PC-9 (cell line): ENCODE measurements at regions not wholly inside any gene's neighbourhood (a gene's known extent, or its start where the extent isn't known, plus 50 kb on each side); places are given as distances from the start of the nearest gene placed in this dataset.

Experiments
- BruUV-seq: library from RNA; stranded (reverse); fragments of 400-500 nt; replicated peaks from 2 replicates; lab custom pipeline; 2021; lab: Mats Ljungman, UMichigan
- CTCF ChIA-PET: fragments of 300-600 bp; sonication (Branson Sonifier 250); formaldehyde crosslinking; loops from one replicate; lab custom pipeline; 2022; ENCODE audit warnings: antibody characterized with exemption; lab: Charles Lee
- POLR2A ChIA-PET: fragments of 300-600 bp; sonication (Branson Sonifier 250); formaldehyde crosslinking; loops from one replicate; lab custom pipeline; 2022; ENCODE audit warnings: antibody characterized with exemption; ENCODE audit not compliant: unreplicated experiment; lab: Charles Lee
- DNase-seq, 2 experiments: peaks; one replicate each; pipeline versions ENCODE4 v3.0.0 to v3.0.0-alpha.2; 2015 to 2022; ENCODE audit warnings: mixed read lengths in 1 of 2
- H2AFZ ChIP-seq: fragments of 200-600 bp; sonication (generic); 2 replicates; pipeline ENCODE4 v1.8.1; 2017; ENCODE audit warnings: antibody characterized with exemption
- H3F3A ChIP-seq: fragments of 200-600 bp; sonication (generic); 2 replicates; pipeline ENCODE4 v1.8.1; 2017; ENCODE audit warnings: antibody characterized with exemption, mild to moderate bottlenecking, low read depth; ENCODE audit not compliant: insufficient read depth
- H3K27ac ChIP-seq: fragments of 200-600 bp; sonication (generic); 2 replicates; pipeline ENCODE4 v1.6.1; 2016; ENCODE audit warnings: mixed run types
- H3K27me3 ChIP-seq: fragments of 200-600 bp; sonication (generic); 2 replicates; pipeline ENCODE4 v1.6.1; 2016; ENCODE audit warnings: low read depth, mixed run types; ENCODE audit not compliant: insufficient read depth
- H3K36me3 ChIP-seq: fragments of 200-600 bp; sonication (generic); 2 replicates; pipeline ENCODE4 v1.6.1; 2016; ENCODE audit warnings: low read depth, mixed run types
- H3K4me1 ChIP-seq: fragments of 200-600 bp; sonication (generic); replicated peaks from 2 replicates; pipeline ENCODE4 v1.6.1; 2016; ENCODE audit warnings: mixed run types; ENCODE audit not compliant: insufficient read depth
- H3K4me2 ChIP-seq: fragments of 200-600 bp; sonication (generic); 2 replicates; pipeline ENCODE4 v1.6.1; 2017; ENCODE audit warnings: mixed run types
- H3K4me3 ChIP-seq: fragments of 200-600 bp; sonication (generic); 2 replicates; pipeline ENCODE4 v1.6.1; 2016; ENCODE audit warnings: mixed run types
- H3K79me2 ChIP-seq: fragments of 200-600 bp; sonication (generic); 2 replicates; pipeline ENCODE4 v1.6.1; 2017; ENCODE audit warnings: low read depth, mixed run types
- H3K9me2 ChIP-seq: fragments of 200-600 bp; sonication (generic); 2 replicates; pipeline ENCODE4 v1.8.1; 2017; ENCODE audit warnings: mild to moderate bottlenecking; ENCODE audit not compliant: insufficient read depth
- H3K9me3 ChIP-seq: fragments of 200-600 bp; sonication (generic); 2 replicates; pipeline ENCODE4 v1.8.1; 2016; ENCODE audit warnings: low read depth; ENCODE audit not compliant: insufficient read depth
- H4K20me1 ChIP-seq: fragments of 200-600 bp; sonication (generic); 2 replicates; pipeline ENCODE4 v1.8.1; 2017; ENCODE audit not compliant: insufficient read depth
- CTCF ChIP-seq: fragments of 200-600 bp; sonication (generic); conservative IDR thresholded peaks from 2 replicates; pipeline ENCODE4 v1.6.1; 2017; ENCODE audit warnings: mixed run types, antibody characterized with exemption, mild to moderate bottlenecking, moderate library complexity
- EZH2 ChIP-seq: fragments of 200-600 bp; sonication (generic); IDR thresholded peaks from 2 replicates; pipeline ENCODE4 v1.8.0; 2017; ENCODE audit warnings: antibody characterized with exemption, low read depth
- intact Hi-C: fragments of 100-400 bp; cut with micrococcal nuclease; formaldehyde crosslinking; loops from one replicate; pipeline ENCODE4 v1.10.0; 2022; ENCODE audit not compliant: unreplicated experiment

GRCh38 chr15:77741106-77741505 lies 108.4 kb upstream of the LINGO1 start:
- Histone ChIP-seq H3K9me2 (no peaks in the 10 kb centered on the region), H2AFZ (no peak overlapping the region), H3K4me2 (no peak overlapping the region), H3K27me3 (peaks cover 95% of the 10 kb centered on the region), H3K36me3 (no peaks in the 10 kb centered on the region), H3K4me3 (no peak overlapping the region), H3F3A (no peaks in the 10 kb centered on the region), H4K20me1 (no peaks in the 10 kb centered on the region), H3K9me3 (no peaks in the 10 kb centered on the region), H3K27ac (no peak overlapping the region), H3K4me1 (no peaks in the 10 kb centered on the region), H3K79me2 (no peaks in the 10 kb centered on the region)
- TF ChIP-seq EZH2 (no peak), CTCF (no peak)
- POLR2A ChIA-PET = no interaction called here
- intact Hi-C loops = no loop called here
- CTCF ChIA-PET = no interaction called here
- no TSS peak for BruUV-seq
- DNase-seq = no peak

- Histone ChIP-seq H2AFZ (no peak overlapping the region), H3K4me1 (no peaks in the 10 kb centered on the region), H3K79me2 (no peaks in the 10 kb centered on the region), H3F3A (no peaks in the 10 kb centered on the region), H3K4me2 (no peak overlapping the region), H4K20me1 (no peaks in the 10 kb centered on the region), H3K9me3 (no peaks in the 10 kb centered on the region), H3K36me3 (no peaks in the 10 kb centered on the region), H3K27ac (no peak overlapping the region), H3K9me2 (no peaks in the 10 kb centered on the region), H3K27me3 (peaks cover 99% of the 10 kb centered on the region), H3K4me3 (no peak overlapping the region)
- no TSS peak for BruUV-seq
- intact Hi-C loops = no loop called here
- no peak for TF ChIP-seq EZH2
- TF ChIP-seq CTCF = no peak
- ChIA-PET POLR2A (no interaction called here), CTCF (no interaction called here)
- no peak for DNase-seq
Observed at GRCh38 chr15:77739591-77740378, 107.1 kb upstream of the LINGO1 start.

DNA sequence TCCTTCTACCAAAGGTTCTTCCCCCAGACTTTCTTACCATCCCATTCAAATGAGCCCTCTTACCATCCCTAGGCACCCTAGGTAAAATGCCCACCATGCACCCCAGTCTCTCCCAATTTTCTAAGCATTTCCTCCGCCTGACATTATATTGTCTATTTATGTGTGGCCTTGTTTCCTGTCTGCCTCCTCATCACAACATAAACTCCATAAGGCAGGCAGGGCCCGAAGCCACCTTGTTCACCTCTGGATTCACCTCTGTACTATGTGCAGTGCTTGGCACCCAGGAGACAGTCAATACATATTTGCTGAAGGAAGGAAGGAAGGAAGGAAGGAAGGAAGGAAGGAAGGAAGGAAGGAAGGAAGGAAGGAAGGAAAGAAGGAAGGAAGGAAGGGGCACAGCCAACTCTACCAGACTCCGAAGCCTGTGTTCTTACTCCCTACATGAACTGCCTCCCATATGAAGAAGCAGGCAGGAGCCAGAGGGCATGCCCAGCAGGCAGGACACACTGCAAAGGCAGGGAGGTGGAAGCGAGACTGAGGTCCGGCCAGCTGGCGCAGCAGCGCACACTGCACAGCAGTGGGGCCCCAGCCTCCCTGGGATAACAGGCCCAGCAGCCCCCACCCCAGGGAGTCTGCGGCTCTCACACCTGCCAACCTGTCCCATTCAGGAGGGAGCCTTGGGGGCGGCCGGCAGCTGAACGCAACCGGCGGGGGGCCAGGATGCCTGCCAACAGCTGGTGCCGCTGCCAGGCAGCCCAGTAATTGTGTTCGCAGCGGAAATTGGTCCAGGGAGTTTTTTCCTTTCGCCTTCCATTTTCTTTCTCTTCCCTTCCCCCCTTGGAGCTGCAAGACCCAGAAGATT lies 106.0 kb upstream of the LINGO1 start:
- Histone ChIP-seq H3K9me3 (no peaks in the 10 kb centered on the region), H3K79me2 (no peaks in the 10 kb centered on the region), H3F3A (no peaks in the 10 kb centered on the region), H3K27me3 (peaks cover 99% of the 10 kb centered on the region), H3K9me2 (no peaks in the 10 kb centered on the region), H3K4me2 (no peak overlapping the region), H3K36me3 (no peaks in the 10 kb centered on the region), H4K20me1 (no peaks in the 10 kb centered on the region; the same call in 1 of the 2 replicates), H2AFZ (no peak overlapping the region), H3K4me3 (no peak overlapping the region), H3K27ac (no peak overlapping the region), H3K4me1 (no peaks in the 10 kb centered on the region)
- intact Hi-C loops = no loop called here
- ChIA-PET CTCF (interaction anchor here (0.6 kb wide), 1 partner anchor 121 kb away, joined by 3 read pairs; no protein-coding TSS in a partner anchor), POLR2A (no interaction called here)
- BruUV-seq = no TSS peak
- DNase-seq = no peak
- TF ChIP-seq EZH2 (no peak), CTCF (no peak)
